GM21360 (cell line): ENCODE measurements at regions not wholly inside any gene's neighbourhood (a gene's known extent, or its start where the extent isn't known, plus 50 kb on each side); places are given as distances from the start of the nearest gene placed in this dataset.
"Not testable (repeated sequence)": the region's sequence is repeated elsewhere in the genome, so short reads cannot be mapped to it uniquely, and the experiment has no call there.

Experiments used
- ATAC-seq: cut with Tn5 transposase; IDR thresholded peaks from one replicate; pipeline ENCODE4 v1.9.1; 2021; ENCODE audit warnings: mild to moderate bottlenecking, moderate library complexity; ENCODE audit not compliant: unreplicated experiment

GRCh38 chr3:27779176-27779575 is 57.1 kb upstream of the EOMES start:
- no peak for ATAC-seq

DNA sequence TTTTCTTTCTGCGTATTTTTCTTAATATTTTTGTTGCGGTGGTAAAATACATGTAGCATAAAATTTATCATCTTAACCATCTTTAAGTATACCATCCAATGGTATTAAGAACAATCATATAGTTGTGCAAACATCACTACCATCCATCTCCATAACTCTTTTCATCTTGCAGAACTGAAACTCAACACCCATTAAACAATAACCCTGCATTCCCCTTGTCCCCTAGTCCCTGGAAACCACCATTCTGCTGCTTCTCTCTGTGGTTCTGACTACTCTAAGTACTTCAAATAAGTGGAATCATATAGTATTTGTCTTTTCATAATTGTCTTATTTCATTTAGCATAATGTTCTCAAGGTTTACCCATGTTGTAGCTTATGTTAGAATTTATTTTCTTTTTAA is 67.3 kb upstream of the EOMES start:
- ATAC-seq = no peak

GRCh38 chr3:27791956-27792355 is 69.8 kb upstream of the EOMES start:
- ATAC-seq = no peak

DNA sequence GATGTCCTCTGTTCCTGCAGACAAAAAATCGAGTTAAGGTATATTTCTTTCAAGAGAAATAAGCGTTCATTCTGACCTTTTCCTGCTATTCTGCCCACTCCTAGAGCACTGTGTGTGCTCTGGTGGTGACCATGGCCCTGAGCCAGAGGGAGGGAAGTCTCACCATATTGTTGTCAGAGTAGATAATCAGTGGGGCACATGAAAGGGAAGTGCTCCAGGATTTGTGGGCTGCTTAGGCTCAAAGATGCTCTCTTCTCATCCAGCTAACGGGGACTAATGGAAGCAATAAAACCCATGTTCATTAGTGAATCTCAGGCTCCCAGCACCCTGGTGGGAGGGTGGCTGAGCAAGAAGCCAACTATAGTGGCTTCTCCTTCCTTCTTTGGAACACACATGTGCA is 70.7 kb upstream of the EOMES start:
- ATAC-seq = no peak

- no peak for ATAC-seq
Measured at GRCh38 chr3:27794211-27794610, 72.1 kb upstream of the EOMES start.

GRCh38 chr3:27796365-27796875 is 74.3 kb upstream of the EOMES start:
- ATAC-seq = no peak

DNA sequence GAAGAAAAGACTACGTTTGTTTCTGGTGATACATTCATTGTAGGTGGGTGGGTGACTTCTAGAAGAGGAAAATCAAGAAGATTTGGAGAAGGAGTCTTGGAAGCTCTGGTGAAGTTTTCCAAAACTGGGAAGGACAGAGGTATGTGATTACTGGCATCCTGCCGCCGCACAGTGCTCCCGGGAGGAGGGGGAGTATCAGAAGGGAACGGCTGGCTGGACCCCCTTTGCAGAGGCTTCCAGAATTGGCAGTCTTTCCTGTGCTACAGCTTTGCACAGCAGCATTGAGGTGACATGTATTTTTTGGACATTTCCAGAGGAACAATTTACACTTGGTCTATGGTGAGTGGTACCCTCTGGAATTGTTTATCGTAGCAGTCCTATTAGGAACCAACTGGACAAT is 75.7 kb upstream of the EOMES start:
- no peak for ATAC-seq

- ATAC-seq = no peak
Measured at GRCh38 chr3:27800261-27800660, 78.1 kb upstream of the EOMES start.

GRCh38 chr3:27802425-27802824 is 80.3 kb upstream of the EOMES start:
- no peak for ATAC-seq

DNA sequence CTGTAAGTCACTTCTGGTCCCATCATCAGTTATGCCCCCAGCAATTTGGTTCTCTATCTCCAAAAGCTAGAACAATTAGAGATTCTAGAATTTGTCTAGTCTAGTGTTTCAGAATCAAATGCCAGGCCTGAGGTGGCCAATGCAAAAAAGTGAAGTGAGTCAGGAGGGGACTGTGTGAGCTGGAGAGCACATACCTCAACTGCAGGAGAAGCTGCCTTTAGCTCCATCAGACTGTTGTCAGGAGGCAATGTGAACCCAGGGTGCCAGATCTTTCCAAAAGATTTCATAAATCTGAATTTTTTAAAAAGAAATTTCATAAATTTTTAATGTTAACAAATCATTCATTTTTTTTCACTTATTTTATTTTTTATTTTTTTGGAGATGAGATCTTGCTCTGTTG is 80.7 kb upstream of the EOMES start:
- no peak for ATAC-seq

GRCh38 chr3:27805282-27805681 is 83.2 kb upstream of the EOMES start:
- no peak for ATAC-seq

DNA sequence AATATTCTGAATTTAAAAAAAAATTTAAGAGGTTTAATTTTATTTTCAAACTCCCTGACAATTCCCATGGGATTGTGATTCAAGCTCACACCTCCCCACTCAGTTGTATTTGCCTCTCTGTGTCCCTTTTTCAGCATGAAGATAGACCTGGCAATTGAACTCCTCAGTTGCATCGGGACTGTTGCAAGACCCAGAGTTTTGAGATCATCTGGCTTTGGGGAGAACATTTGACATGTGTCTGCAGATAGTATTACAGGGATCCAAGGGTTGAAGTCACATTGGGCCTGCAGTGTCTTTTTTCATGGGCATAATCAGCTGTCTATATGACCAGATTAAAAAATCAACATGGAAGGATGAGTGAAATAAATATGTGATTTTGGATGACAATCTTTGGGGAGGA is 91.1 kb upstream of the EOMES start:
- ATAC-seq = no peak

DNA sequence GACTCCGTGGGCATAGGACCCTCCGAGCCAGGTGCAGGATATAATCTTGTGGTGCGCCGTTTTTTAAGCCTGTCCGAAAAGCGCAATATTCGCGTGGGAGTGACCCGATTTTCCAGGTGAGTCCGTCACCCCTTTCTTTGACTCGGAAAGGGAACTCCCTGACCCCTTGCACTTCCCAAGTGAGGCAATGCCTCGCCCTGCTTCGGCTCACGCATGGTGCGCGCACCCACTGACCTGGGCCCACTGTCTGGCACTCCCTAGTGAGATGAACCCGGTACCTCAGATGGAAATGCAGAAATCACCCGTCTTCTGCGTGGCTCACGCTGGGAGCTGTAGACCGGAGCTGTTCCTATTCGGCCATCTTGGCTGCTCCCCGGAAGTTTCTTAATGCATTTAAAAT is 99.5 kb upstream of the EOMES start:
- not testable (repeated sequence) for ATAC-seq

GRCh38 chr3:27824312-27825200 is 102.4 kb upstream of the EOMES start:
- no peak for ATAC-seq

- no peak for ATAC-seq
Measured at GRCh38 chr3:27826448-27826847, 104.3 kb upstream of the EOMES start.

DNA sequence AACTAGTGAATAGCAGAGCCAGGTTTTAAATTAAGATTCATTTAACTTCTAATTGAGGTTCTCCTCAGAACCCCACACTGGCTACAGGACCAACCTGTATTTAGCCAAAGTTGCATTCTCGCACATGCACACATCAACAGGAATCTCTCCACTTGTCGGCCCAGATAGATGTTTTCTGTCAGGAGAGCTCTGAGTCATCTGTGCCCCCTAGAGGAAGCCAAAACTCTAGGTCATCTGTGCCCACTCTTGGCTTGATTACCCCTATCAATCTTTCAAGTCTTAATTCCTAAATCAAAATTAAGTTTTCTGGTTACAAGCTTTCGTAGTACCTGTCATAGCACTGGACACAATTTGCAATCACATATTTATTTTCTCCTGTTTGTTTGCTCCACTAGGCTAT is 104.9 kb upstream of the EOMES start:
- no peak for ATAC-seq

- ATAC-seq = no peak
Measured at GRCh38 chr3:27840807-27841594, 118.9 kb upstream of the EOMES start.

DNA sequence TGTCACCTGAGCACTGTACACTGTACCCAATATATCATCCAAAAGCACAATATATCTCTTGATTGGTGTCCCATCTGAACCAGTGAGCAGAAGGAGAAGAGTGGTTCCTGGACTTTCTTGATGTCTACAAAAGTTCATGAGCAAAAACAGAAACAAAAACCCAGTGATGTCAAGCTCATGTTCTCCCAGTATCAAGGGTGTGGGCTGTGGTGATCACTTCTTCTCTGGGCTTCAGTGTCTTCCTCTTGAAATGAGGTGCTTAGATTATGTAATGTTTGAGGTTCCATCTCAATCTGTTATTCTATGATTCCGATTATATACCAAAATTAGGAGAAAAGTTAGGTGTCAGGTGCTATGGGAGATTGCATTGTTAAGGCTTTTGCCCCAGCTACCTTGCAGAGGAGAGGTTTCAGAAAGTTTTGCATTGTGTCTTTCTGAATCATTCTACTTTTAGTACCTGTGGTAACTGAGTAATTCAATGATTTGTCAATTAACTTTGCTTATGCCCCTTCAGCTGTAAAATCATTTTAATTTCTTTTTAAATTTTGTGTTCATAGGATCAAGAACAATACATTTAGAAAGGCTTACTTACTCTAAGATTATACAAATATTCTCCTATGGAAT is 122.0 kb upstream of the EOMES start:
- no peak for ATAC-seq

GRCh38 chr3:27847697-27848096 is 125.6 kb upstream of the EOMES start:
- ATAC-seq = no peak

GRCh38 chr3:27848826-27849225 is 126.7 kb upstream of the EOMES start:
- ATAC-seq = no peak

GRCh38 chr3:27859821-27860220 is 137.7 kb upstream of the EOMES start:
- ATAC-seq = no peak
